Muscle layer of duodenum (tissue), 2 donors: ENCODE measurements at regions not wholly inside any gene's neighbourhood (a gene's known extent, or its start where the extent isn't known, plus 50 kb on each side); places are given as distances from the start of the nearest gene placed in this dataset.

ENCODE experiments used
- H3K27ac ChIP-seq: one replicate; pipeline ENCODE4 v1.7.0; 2013; ENCODE audit warnings: mild to moderate bottlenecking, low read length
- H3K27me3 ChIP-seq: one replicate; pipeline ENCODE4 v1.7.0; 2013; ENCODE audit warnings: low read depth, mild to moderate bottlenecking, control low read depth, low read length
- H3K36me3 ChIP-seq, 2 donors: one replicate each; pipeline ENCODE4 v1.7.0; 2013; ENCODE audit warnings: low read length in 2 of 2, control low read depth in 1 of 2, mild to moderate bottlenecking in 1 of 2; ENCODE audit not compliant: insufficient read depth in 2 of 2, control insufficient read depth in 1 of 2
- H3K4me1 ChIP-seq, 2 donors: one replicate each; pipeline ENCODE4 v1.7.0; 2013; ENCODE audit warnings: low read length in 2 of 2, mild to moderate bottlenecking in 2 of 2, control low read depth in 1 of 2, moderate library complexity in 1 of 2; ENCODE audit not compliant: insufficient read depth in 2 of 2, control insufficient read depth in 1 of 2
- H3K4me3 ChIP-seq, 2 donors: one replicate each; pipeline ENCODE4 v1.7.0; 2013; ENCODE audit warnings: low read length in 2 of 2, low read depth in 1 of 2, mild to moderate bottlenecking in 1 of 2
- H3K9me3 ChIP-seq, 2 donors: one replicate each; pipeline ENCODE4 v1.7.0; 2013; ENCODE audit warnings: low read length in 2 of 2, control low read depth in 1 of 2, mild to moderate bottlenecking in 1 of 2; ENCODE audit not compliant: control insufficient read depth in 1 of 2
- donor health status: healthy.

GRCh38 chr13:40261336-40261735 is 405.1 kb downstream of the FOXO1 start:
- Histone ChIP-seq H3K9me3 (no peaks in the 10 kb centered on the region), H3K4me3 (no peak overlapping the region), H3K27ac (no peak overlapping the region), H3K27me3 (no peaks in the 10 kb centered on the region), H3K36me3 (no peaks in the 10 kb centered on the region), H3K4me1 (no peaks in the 10 kb centered on the region)

- no peak overlapping the region for H3K27ac ChIP-seq
- H3K4me3 ChIP-seq: no peak overlapping the region
- no peaks in the 10 kb centered on the region for H3K9me3 ChIP-seq
- H3K27me3 ChIP-seq: no peaks in the 10 kb centered on the region
- H3K4me1 ChIP-seq: no peaks in the 10 kb centered on the region
- H3K36me3 ChIP-seq: no peaks in the 10 kb centered on the region
Measured at GRCh38 chr13:40261947-40262346, 404.5 kb downstream of the FOXO1 start.

GRCh38 chr13:40269086-40269485 is 397.4 kb downstream of the FOXO1 start:
- H3K27ac ChIP-seq: no peak overlapping the region
- no peaks in the 10 kb centered on the region for H3K27me3 ChIP-seq
- peaks cover 7 to 18% of the 10 kb centered on the region in 2 donors for H3K4me1 ChIP-seq
- H3K9me3 ChIP-seq: no peaks in the 10 kb centered on the region
- H3K36me3 ChIP-seq: no peaks in the 10 kb centered on the region
- H3K4me3 ChIP-seq: no peak overlapping the region

- Histone ChIP-seq H3K36me3 (no peaks in the 10 kb centered on the region), H3K27me3 (no peaks in the 10 kb centered on the region), H3K27ac (no peak overlapping the region), H3K4me3 (no peak overlapping the region), H3K9me3 (no peaks in the 10 kb centered on the region), H3K4me1 (peaks cover 7 to 18% of the 10 kb centered on the region in 2 donors)
Measured at GRCh38 chr13:40270726-40271125, 395.7 kb downstream of the FOXO1 start.

GRCh38 chr13:40271271-40271885 is 395.1 kb downstream of the FOXO1 start:
- peak overlapping the region in 1 of 2 donors; percentile 0 for H3K4me3 ChIP-seq
- no peak overlapping the region for H3K27ac ChIP-seq
- H3K9me3 ChIP-seq: no peaks in the 10 kb centered on the region
- H3K36me3 ChIP-seq: no peaks in the 10 kb centered on the region
- no peaks in the 10 kb centered on the region for H3K27me3 ChIP-seq
- peaks cover 7 to 18% of the 10 kb centered on the region in 2 donors for H3K4me1 ChIP-seq

GRCh38 chr13:40271931-40272775 is 394.3 kb downstream of the FOXO1 start:
- Histone ChIP-seq H3K36me3 (no peaks in the 10 kb centered on the region), H3K4me3 (peak overlapping the region in 1 of 2 donors; percentile 0), H3K27me3 (no peaks in the 10 kb centered on the region), H3K4me1 (peaks cover 7 to 18% of the 10 kb centered on the region in 2 donors), H3K27ac (no peak overlapping the region), H3K9me3 (no peaks in the 10 kb centered on the region)

GRCh38 chr13:40272776-40273139 is 393.7 kb downstream of the FOXO1 start:
- H3K27ac ChIP-seq: no peak overlapping the region
- no peaks in the 10 kb centered on the region for H3K9me3 ChIP-seq
- H3K4me1 ChIP-seq: peaks cover 7 to 18% of the 10 kb centered on the region in 2 donors
- H3K4me3 ChIP-seq: no peak overlapping the region
- no peaks in the 10 kb centered on the region for H3K36me3 ChIP-seq
- no peaks in the 10 kb centered on the region for H3K27me3 ChIP-seq

- Histone ChIP-seq H3K36me3 (no peaks in the 10 kb centered on the region), H3K4me3 (no peak overlapping the region), H3K27ac (no peak overlapping the region), H3K9me3 (no peaks in the 10 kb centered on the region), H3K27me3 (no peaks in the 10 kb centered on the region), H3K4me1 (peaks cover 7 to 18% of the 10 kb centered on the region in 2 donors)
Measured at GRCh38 chr13:40273253-40274025, 393.0 kb downstream of the FOXO1 start.

GRCh38 chr13:40274103-40274502 is 392.3 kb downstream of the FOXO1 start:
- H3K4me1 ChIP-seq: peaks cover 7 to 18% of the 10 kb centered on the region in 2 donors
- no peaks in the 10 kb centered on the region for H3K9me3 ChIP-seq
- no peak overlapping the region for H3K27ac ChIP-seq
- no peaks in the 10 kb centered on the region for H3K27me3 ChIP-seq
- H3K4me3 ChIP-seq: no peak overlapping the region
- H3K36me3 ChIP-seq: no peaks in the 10 kb centered on the region

GRCh38 chr13:40275155-40275554 is 391.3 kb downstream of the FOXO1 start:
- no peaks in the 10 kb centered on the region for H3K36me3 ChIP-seq
- no peak overlapping the region for H3K27ac ChIP-seq
- no peaks in the 10 kb centered on the region for H3K27me3 ChIP-seq
- no peaks in the 10 kb centered on the region for H3K9me3 ChIP-seq
- no peak overlapping the region for H3K4me3 ChIP-seq
- H3K4me1 ChIP-seq: peaks cover 7 to 14% of the 10 kb centered on the region in 2 donors

GRCh38 chr13:40275636-40276035 is 390.8 kb downstream of the FOXO1 start:
- H3K9me3 ChIP-seq: no peaks in the 10 kb centered on the region
- peaks cover 7 to 14% of the 10 kb centered on the region in 2 donors for H3K4me1 ChIP-seq
- H3K27ac ChIP-seq: no peak overlapping the region
- H3K4me3 ChIP-seq: no peak overlapping the region
- H3K36me3 ChIP-seq: no peaks in the 10 kb centered on the region
- no peaks in the 10 kb centered on the region for H3K27me3 ChIP-seq
